ENCODE measurements at regions not wholly inside any gene's neighbourhood (a gene's known extent, or its start where the extent isn't known, plus 50 kb on each side); places are given as distances from the start of the nearest gene placed in this dataset.

DNA sequence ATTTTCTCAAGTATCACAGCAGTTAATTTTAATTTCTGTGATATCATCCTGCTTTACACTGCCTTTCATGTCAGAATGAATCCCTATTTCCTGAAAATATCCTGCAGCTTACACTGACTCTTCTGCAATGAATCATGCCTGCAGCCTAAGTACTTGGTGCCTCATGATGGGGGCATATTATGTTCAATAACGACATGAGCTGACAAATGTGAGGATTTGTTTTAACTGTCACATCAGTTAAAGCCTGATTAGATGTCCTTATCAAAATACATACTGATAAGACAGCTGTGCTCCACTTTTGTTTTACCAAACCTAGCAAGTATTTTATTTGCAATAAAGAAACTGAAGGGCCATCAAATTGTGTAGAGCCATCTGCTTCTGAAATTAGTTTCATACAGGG, 359.9 kb upstream of the AGA start:
- TF ChIP-seq ZFP41 (CRISPR knock-in tag; IDR thresholded peaks at IDR 0.05; ENCODE audit: borderline replicate concordance), result no peak
- TF ChIP-seq ZNF562 (CRISPR knock-in tag; IDR thresholded peaks at IDR 0.05; ENCODE audit: borderline replicate concordance), result no peak
- TF ChIP-seq MTA1 (CRISPR knock-in tag; IDR thresholded peaks at IDR 0.05; ENCODE audit: borderline replicate concordance), result no peak
- TF ChIP-seq, protein P1, sequence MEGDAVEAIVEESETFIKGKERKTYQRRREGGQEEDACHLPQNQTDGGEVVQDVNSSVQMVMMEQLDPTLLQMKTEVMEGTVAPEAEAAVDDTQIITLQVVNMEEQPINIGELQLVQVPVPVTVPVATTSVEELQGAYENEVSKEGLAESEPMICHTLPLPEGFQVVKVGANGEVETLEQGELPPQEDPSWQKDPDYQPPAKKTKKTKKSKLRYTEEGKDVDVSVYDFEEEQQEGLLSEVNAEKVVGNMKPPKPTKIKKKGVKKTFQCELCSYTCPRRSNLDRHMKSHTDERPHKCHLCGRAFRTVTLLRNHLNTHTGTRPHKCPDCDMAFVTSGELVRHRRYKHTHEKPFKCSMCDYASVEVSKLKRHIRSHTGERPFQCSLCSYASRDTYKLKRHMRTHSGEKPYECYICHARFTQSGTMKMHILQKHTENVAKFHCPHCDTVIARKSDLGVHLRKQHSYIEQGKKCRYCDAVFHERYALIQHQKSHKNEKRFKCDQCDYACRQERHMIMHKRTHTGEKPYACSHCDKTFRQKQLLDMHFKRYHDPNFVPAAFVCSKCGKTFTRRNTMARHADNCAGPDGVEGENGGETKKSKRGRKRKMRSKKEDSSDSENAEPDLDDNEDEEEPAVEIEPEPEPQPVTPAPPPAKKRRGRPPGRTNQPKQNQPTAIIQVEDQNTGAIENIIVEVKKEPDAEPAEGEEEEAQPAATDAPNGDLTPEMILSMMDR (CRISPR knock-in tag; IDR thresholded peaks at IDR 0.05), result no peak
- TF ChIP-seq MAFF (IDR thresholded peaks at IDR 0.05; ENCODE audit: low read depth, low read length), result no peak
- TF ChIP-seq CHCHD3 (CRISPR knock-in tag; IDR thresholded peaks at IDR 0.05), result no peak
- no peak for TF ChIP-seq SAP130 (CRISPR knock-in tag; IDR thresholded peaks at IDR 0.05; ENCODE audit: low read depth)
- TF ChIP-seq, protein P2, sequence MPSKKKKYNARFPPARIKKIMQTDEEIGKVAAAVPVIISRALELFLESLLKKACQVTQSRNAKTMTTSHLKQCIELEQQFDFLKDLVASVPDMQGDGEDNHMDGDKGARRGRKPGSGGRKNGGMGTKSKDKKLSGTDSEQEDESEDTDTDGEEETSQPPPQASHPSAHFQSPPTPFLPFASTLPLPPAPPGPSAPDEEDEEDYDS (CRISPR knock-in tag; IDR thresholded peaks at IDR 0.05), result no peak
- no peak for TF ChIP-seq STAG1 (CRISPR knock-in tag; IDR thresholded peaks at IDR 0.05)

Measured in HepG2 (cell line).